CD1c-positive myeloid dendritic cell (primary cell): ENCODE measurements at regions not wholly inside any gene's neighbourhood (a gene's known extent, or its start where the extent isn't known, plus 50 kb on each side); places are given as distances from the start of the nearest gene placed in this dataset.

ENCODE experiments used
- DNase-seq: peaks from one replicate; pipeline ENCODE4 v3.0.0-alpha.2; 2016; ENCODE audit errors: extremely low spot score

DNA sequence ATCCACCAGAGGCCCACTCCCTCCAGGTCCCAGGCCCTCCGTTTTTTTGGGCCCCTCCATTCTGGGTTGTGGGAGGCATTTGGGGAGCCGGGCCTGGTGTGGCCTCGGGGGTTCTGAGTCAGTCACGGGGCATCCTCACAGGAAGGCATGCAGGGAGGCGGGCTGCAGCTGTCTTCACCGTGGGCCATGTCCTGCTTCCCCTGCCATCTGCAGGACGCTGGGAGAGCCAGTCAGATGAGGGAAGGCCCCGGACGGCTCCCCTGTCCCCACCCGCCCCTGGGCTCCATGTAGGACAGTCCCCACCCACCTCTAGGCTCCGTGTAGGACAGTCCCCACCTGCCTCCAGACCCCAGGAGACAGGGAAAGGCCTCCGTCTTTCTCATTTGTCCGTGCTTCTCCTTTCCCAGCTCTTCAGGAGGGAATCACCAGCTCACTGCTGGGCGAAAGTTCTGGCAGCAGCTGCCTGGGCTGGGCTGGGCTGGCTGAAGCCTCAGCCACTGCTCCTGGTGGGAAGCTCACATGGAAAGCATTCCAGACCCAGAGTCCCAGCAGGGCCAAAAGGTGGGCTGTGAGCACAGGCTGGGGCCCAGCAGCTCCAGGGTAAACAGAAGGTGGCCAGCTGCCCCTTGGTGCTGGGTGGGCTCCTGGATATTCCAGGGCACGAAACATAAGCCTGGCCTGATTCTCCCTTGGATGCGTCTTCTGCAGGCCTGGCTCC, 217.8 kb downstream of the KIF26A start:
- no peak for DNase-seq

DNA sequence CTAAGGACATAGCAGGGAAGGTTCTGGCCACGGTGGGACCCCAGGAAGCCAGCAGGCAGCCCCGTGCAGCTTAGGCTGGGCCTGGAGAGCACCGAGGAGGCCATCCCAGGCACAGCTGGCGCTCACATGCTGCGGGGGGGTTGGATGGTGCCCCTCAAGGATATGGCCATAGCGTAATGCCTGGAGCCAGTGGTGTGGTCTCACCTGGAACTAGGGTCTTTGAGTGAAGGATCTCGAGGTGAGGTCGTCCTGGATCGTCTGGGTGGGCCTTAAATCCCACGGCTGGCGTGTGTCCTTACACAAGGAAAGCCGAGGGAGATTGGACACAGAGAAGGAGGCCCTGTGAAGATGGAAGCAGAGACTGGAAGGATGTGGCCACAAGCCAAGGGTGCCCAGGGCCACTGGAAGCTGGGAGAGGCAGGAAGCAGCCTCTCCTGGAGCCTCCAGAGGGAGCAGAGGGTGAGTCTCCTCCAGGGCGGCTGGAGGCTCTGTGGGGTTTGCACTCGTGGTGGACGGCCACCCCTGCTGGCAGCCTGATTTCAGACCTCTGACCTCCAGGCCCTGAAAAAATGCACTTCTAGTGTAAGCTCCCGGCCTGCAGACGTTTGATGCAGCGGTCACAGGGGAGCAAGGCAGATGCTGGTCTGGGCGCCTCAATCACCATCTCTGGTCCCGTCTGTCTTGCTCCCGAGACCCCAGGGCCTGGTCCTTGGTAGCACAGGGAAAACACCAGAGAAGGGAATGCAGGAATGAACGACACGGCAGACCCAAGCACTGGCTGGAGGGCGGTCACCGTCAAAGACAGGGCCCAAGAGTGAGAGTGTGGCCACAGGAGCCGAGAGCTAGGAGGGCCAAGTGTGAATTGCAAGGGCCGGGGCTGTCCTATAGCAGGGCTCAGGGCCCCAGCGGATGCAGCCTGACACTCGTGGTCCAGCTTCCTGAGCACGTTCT, 218.6 kb downstream of the KIF26A start:
- DNase-seq: no peak

DNA sequence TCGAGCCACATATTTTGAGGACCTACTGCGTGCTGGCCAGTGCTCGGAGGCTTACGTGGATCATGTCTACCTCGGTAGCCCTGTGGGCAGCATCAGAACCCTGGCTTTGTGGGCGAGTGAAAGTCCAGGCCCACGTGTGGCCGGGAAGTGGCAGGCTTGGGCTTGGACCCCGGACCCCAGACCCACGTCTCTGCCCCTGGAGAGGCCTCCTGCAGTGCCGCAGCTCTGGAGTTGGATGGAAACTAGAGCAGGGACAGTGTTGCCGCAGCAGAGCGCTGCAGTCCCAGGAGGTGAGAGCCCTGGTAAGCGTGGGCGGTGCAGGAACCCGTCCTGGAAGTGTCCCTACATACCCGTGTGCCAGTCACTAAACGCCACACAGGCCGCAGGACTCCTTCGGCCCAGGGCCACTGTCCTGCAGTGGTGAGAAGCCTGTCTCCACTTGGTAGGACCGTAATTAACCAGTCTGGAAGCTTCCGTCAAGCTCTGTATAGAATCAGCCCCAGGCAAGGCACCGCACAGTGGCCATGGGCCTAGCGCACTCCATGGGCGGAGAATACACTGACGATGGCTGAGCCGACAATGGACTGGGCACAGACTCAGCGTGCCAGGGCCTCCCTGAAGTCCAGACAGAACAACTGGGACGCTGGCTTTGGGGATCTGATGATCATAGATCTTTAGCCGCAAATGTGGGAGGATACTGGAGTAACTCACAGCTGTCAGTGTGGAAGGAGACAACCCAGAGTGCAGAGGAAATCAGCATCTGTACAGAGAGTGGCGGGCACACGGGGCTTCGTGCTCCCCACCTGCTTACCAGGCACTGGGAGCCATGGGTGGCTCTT, 219.5 kb downstream of the KIF26A start:
- DNase-seq: no peak

DNA sequence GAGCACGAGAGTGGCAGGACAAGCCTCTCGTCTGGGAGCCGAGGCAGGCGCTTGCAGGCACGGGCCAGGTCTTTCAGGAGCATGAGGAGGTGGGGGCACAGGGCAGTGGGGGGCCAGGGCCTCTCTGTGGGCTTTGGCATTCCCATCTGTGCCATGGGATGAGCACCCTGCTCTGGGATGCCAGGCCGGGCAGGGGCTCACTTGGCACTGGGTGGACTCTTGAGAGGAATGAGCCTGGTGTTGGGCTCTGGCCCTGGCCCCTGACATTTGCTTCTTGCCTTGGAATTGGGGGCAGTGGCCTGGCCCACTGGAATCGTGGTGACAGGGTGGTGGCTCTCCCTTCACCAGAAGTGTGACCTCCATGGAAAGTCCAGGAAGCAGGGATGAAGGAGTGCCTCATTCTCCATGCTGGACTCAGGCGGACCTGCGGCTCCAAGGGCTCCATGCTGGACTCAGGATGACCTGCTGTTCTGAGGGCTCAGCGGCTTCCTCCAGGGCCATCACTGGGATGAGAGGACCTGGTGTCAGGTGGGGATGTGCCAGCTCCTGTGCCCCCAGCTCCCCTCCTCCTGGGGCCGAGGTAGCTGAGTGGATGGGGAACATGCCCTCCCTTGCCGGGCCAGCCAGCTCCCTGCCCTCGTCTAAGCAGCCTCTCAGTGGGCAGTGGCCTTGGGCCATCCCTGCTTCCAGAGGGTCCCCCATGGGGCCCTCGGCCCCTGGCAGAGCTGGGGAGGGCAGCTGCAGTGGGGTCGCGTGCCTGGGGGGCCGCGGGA, 220.3 kb downstream of the KIF26A start:
- DNase-seq: no peak

DNA sequence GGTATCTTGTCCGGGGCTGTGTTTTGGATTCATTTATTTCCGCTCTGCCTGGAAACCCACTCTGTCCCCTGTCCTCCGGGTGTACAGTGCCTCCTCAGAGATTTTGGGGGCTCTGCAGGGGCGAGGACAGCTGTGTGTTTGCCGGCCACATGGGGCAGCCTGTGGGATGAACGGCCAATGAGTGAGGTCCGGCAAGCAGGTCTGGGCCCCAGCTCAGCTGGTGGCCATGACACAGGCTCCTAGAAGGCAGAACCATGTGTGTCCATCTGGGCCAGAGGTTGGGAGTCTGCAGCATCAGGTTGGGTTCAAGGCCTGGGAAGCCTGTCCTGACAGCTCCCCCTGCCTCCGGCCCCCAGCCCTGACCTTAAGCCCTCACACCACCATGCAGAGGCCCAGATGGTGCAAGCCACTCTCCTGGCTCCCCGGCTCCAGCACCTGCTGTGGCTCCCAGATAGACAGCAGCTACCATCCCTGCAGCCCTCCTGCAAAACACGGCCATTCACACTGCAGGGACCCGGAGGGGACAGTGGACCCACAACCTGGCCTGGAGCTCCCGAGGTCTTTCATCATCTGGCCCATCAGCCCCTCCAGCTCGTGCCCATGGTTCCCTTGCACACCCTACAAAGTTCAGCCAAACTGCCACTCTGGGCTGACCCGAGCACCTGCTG, 220.1 kb upstream of the C14orf180 start:
- DNase-seq: no peak

DNA sequence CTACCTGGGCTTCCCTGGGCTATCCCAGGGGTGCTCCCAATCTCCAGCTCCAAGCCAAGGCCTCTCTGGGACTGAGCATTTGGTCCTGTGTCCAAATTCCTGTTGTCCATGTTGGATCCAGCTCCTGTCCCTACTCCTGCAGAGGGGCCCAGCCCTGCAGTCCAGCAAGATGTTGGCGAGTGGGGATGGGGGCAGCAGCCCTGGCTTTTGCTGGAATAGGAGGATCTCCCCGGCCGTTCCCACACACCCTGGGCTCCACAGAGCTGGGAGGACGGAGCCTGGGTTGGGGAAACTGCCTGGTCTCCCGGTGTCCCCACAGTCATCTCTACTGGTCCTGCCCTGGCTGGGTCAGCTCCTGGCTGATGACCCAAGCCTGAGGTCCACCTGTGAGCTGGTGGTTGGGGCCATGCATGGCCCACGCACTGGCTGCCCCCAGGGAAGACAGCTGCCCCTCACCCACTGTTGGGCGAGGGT, 219.6 kb upstream of the C14orf180 start:
- no peak for DNase-seq

DNA sequence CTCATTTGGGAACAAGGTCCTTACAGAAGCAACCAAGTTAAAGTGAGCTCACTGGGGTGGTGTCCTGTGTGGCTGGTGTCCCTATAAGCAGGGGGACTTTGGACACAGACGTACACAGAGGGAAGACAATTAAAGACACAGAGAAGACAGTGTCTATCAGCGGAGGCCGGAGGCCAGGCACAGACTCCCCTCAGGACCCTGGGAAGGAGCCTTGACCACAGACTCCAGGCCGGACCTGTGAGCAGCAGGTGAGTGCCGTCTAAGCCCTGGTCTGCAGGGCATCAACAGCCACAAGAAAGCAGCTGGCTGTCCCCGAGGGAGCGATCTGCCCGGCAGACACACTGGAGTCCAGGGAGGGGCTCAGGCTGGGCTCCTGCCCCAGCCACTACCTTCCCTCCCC, 219.1 kb upstream of the C14orf180 start:
- no peak for DNase-seq

DNA sequence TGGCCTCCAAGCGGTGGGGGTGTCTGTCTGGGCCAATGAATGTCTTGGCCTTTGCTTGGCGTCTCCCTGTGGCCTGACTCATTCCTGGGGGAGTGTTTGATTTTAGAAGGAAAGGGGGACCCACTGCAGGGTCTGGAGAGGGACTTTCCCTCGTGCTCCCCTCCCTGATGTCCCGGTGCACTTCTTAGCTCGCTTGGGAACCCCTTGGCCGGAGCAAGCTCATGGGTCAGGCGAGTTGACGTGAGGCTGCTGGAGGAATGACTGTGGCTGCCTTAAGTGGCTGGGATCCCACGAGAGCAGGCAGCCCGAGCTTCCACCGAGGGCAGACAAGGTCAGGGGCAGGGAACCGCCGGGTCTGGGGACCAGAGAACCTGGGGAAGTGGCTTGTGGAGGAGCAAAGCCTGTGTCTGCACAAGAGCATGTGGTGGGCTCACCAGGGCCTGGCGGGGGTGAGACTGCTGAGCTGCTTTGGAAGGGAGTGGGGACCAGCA, 218.4 kb upstream of the C14orf180 start:
- DNase-seq: no peak

DNA sequence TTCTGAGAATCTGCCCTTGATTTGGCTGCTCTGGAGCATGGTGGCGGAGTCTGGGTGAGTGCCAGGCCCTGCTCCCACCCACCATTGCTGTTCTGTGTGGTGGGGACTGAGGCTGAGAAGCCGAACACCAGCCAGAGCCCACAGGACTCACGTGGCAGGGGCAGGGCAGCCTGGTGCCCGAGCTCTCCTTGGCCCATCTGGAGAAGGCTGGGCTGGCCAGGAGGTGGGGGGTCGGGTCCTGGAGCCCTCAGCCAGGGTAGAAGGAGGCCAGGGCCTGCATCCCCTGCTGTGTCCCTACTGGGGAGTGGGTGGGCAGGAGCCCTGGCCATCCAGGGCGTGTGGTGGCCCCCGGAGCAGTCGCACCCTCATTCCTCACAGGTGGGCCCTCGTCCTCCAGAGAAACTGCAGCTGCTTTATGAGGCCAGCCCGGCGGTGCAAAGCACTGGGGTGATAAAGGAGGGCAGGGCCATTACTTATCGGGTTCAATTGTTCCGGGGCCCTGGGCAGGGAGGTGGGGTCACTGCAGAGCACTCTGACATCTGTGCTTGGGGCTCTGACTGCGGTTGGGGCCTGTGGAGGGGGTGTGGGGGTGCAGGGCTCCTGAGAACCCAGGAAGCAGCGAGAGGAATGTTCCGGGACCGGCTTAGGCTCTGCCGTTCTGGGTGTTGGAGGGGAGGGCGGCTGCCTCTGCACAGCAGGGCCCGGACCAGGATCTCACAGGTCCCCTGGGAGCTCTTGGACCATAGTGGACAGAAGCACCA, 217.5 kb upstream of the C14orf180 start:
- no peak for DNase-seq

DNA sequence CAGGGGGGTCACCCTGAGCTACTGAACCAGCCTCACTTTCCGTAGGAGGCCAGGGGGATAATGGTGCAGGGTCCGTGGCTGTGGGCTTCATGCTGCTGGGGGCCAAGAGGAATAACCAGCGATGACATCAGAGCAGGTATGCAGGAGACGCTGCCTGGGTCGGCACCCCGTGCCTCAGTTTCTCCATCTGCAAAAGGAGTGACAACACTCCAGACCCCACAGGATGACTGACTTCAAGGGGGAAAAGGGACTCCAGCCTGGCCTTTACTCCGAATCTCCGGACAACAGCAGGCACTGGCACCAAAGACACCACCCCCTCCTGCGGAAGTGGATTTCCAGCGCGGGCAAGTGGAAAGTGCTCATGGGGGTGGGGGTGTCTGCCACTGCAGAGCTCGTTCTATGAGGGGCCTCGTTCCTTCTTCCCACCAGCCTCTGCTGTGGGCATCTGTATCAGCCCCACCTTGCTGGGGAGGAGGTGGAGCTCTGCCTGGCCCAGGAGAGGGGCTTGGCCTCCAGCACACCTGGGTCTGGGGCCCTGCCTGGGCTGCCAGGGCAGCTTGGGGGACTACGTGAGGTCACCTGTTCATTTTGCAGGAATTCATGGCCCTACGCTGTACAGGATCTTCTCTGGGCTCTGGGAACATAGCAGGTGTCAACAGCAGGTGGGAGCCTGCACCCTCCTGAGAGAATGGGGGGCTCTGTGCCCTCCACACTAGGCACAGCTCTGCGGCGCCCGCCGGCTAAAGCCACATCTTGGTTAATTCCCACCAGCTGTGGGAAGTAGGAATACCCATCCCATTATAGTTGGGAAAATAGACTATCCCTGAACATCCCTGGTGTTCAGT, 216.6 kb upstream of the C14orf180 start:
- no peak for DNase-seq

DNA sequence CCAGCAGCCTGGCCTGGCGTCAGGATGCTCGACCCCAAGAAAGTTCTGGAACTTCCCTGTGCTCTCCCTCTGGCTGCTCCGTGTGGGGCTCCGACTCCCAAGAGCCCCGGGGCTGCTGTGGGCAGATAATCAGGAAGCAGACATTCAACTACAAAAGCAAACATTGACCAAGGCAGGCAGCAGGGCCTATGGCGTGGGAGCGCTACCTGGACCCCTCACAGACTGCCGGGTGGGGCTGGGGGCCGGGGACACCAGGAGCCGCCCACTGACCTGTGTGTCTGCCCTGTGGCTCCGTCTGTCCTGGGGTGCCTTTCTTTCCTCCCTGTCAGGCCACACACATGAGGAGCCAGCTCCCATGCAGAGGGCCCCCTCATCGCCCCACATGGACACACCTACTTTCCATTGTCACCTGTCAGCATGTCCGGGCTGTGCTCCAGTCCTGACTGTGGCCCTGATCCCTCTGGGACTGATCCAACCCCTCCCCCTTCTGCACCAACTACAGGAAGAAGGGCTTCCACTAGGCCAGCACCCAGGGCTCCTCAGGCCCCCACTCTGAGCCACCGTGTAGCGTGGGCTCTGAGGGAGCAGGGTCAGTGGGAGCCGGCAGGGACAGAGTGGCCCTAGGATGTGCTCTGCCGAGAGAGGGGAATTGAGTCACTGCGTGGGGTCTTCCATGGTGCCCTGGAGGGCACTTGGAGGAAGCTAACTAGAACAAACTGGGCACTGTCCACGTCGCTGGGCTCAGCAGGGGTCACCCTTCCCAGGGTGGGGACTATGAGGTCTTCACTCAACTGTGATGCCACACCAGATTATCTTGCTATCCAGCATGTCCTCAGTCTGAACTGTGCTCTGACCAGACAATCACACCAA, 215.4 kb upstream of the C14orf180 start:
- DNase-seq: no peak

DNA sequence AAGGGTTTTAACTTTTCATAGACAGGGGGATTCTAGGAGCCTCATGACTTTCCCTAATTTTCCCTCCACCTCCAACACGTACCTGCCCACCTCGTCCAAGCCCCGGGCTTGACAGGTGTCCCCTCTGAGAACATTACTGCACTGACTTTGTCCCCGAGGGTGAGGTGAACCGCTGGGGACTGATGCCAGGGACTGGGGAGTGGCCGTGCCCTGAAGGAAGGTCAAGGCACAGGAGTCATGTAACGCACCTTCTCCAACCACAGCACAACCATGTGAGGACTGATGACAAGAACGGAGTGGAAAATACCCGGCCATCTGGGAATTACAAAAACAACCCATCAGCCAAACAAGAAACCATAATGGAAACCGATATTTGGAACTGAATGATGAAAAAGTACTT, 214.7 kb upstream of the C14orf180 start:
- no peak for DNase-seq

DNA sequence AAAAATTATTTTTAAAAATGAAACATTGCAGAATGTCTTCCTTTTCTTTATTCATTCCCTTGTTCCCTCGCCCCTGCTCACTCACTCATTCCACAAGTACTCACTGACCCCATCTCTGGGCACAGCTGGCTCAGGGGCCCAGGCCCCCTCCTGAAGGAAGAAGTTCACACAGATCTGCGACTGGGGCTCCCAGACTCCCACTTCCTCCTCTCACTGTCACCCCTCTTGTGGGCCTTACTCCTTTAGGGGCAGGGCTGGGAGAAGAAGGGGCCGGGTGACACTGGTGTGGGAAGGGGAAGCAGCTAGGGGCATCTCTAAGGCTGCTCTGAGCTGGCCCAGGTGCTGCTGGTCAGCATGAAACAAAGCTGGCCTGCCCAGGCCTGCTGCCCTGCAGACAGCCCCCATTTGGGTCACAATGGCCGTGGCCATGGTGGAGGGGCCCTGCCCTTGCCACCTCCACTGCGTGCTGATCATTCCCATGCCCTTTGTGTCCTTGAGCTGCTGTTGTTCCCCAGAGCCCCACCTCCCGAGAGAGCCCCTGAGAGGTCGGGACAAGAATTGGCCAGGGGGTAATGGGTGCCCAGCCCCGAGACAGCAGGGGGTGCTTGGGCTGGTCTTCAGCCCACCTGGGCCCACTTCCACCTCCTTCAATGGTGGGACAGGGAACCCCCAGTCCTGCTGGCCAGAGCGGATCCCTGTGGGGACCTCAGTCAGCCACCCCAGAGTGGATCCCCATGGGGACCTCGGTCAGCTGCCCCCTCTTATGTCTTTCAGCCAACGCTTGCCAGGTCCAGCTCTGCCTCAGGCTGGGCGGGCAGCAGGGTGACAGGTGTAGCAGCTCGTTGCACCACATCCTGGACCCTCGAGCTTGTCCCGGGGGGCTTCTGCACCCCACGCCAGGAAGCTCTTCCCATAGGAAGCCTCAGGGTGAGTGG, 212.4 kb upstream of the C14orf180 start:
- DNase-seq: no peak

DNA sequence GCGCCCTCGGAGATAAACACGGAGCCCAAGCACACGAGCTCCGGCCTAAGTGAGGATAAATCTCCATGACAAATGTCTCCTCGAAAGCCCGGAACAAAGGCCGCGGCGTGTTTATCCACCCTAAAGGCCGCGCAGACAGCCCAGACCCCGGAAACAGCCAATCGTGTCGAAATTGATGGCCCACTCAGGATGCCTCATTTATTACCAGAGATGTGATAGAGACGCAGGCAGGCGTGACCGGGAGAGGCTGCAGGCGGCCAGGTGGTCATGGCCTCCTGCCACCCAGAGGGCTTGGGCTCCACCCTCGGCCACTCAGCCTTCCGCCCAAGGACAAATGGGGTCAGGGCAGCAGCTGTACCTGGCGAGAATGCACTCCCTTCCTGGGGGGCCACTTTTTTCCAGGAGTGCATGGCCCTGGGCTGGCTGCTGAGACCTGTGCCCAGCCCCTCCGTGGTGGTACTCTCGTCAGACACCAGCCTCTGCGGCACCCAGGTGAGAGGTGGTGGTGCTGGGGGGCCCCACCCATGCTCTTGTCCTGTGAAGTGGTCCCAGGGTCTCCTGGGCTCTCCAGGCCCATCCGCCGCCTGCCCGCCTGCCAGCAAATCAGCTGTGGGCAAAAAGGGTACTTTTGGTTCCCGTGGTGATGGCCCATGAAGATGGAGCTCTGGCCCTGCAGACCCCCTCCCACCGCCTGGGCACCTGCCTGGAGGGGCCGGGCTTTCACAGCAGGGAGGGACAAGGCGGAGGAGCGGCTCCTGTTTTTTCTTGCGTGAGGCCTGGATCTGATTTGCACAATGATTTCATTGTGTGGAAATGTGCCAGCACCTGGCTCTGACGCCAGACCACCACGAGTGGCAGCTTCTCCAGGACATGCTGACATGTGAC, 211.5 kb upstream of the C14orf180 start:
- DNase-seq: no peak

DNA sequence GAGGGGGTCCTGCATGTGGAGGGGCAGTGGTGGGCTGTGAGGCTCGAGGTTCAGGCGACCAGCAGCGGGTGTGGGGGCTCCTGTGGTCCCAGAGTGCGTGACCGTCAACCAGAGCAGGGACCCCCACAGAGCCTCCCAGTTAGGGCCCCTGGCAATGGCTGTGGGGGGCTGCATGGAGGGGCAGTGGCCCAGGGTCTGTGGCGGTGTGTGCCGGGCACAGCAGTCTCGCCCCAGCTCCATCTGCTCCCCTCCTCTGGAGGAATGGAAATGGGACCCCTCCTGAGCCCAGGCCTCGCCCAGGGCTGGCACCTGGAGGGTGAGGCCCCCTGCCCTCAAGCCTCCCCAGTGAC, 210.8 kb upstream of the C14orf180 start:
- DNase-seq: no peak

DNA sequence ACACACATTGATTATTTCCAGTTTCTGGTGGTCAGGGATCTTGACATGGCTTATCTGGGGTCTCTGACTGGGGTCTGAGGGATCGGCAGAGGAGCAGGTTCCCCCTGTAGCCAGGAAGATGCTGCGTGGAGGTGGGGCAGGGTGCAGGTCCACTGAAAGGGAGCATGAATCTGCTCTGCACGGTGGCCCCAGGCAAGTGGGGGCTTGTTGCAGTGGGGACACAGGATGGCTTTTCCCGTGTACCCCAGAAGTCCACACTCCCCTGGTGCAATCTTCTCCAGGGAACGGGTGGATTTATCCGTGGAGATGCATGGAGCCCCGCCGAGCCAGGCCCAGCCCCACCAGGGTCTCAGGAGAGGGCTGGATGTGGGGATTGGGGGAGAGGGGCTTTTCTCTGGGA, 210.4 kb upstream of the C14orf180 start:
- DNase-seq: no peak
